Chondrocyte (in vitro differentiated cells): ENCODE measurements at regions not wholly inside any gene's neighbourhood (a gene's known extent, or its start where the extent isn't known, plus 50 kb on each side); places are given as distances from the start of the nearest gene placed in this dataset.

Source experiments
- DNase-seq: peaks from one replicate; pipeline ENCODE4 v3.0.0; 2021; ENCODE audit warnings: mixed read lengths, low spot score
- H3K27ac Mint-ChIP-seq: one replicate; pipeline ENCODE4 v1.8.0; 2021; ENCODE audit warnings: mild to moderate bottlenecking, moderate library complexity, mixed read lengths; ENCODE audit not compliant: unreplicated experiment
- H3K27me3 Mint-ChIP-seq: 2 replicates; pipeline ENCODE4 v1.8.0; 2021; ENCODE audit warnings: low read depth, mixed read lengths
- H3K36me3 Mint-ChIP-seq: 2 replicates; pipeline ENCODE4 v1.8.0; 2021; ENCODE audit warnings: low read depth, mixed read lengths
- H3K4me1 Mint-ChIP-seq: 2 replicates; pipeline ENCODE4 v1.8.0; 2021; ENCODE audit warnings: low read depth, mild to moderate bottlenecking, mixed read lengths
- H3K4me3 Mint-ChIP-seq: one replicate; pipeline ENCODE4 v1.8.0; 2021; ENCODE audit warnings: mild to moderate bottlenecking, moderate library complexity, mixed read lengths; ENCODE audit not compliant: unreplicated experiment
- H3K9me3 Mint-ChIP-seq: 2 replicates; pipeline ENCODE4 v1.8.0; 2021; ENCODE audit warnings: low read depth, mixed read lengths
- CTCF ChIP-seq: fragments of 200-600 bp; sonication (generic); IDR thresholded peaks from 2 replicates; pipeline ENCODE4 v1.5.0; 2021; ENCODE audit warnings: antibody characterized with exemption, mild to moderate bottlenecking, moderate library complexity

- peaks cover 15% of the 10 kb centered on the region for H3K27me3 Mint-ChIP-seq
- H3K4me3 Mint-ChIP-seq: no peak overlapping the region
- peaks cover 11% of the 10 kb centered on the region for H3K4me1 Mint-ChIP-seq
- H3K27ac Mint-ChIP-seq: no peak overlapping the region
- TF ChIP-seq CTCF: no peak
- H3K9me3 Mint-ChIP-seq: peaks cover 13% of the 10 kb centered on the region
- DNase-seq: no peak
- H3K36me3 Mint-ChIP-seq: peaks cover 4% of the 10 kb centered on the region
Observed at GRCh38 chr9:75616841-75617566, 273.5 kb upstream of the PCSK5 start.

GRCh38 chr9:75623462-75623861 lies 267.0 kb upstream of the PCSK5 start:
- DNase-seq: no peak
- no peak overlapping the region for H3K27ac Mint-ChIP-seq
- peaks cover 23% of the 10 kb centered on the region for H3K9me3 Mint-ChIP-seq
- peak; percentile 32 for TF ChIP-seq CTCF
- peaks cover 14% of the 10 kb centered on the region for H3K4me1 Mint-ChIP-seq
- no peak overlapping the region for H3K4me3 Mint-ChIP-seq
- peaks cover 2% of the 10 kb centered on the region for H3K27me3 Mint-ChIP-seq
- peaks cover 9% of the 10 kb centered on the region for H3K36me3 Mint-ChIP-seq

- TF ChIP-seq CTCF: no peak
- H3K4me3 Mint-ChIP-seq: no peak overlapping the region
- H3K4me1 Mint-ChIP-seq: peaks cover 14% of the 10 kb centered on the region
- peaks cover 21% of the 10 kb centered on the region for H3K9me3 Mint-ChIP-seq
- peaks cover 9% of the 10 kb centered on the region for H3K36me3 Mint-ChIP-seq
- H3K27ac Mint-ChIP-seq: no peak overlapping the region
- peaks cover 3% of the 10 kb centered on the region for H3K27me3 Mint-ChIP-seq
- no peak for DNase-seq
Observed at GRCh38 chr9:75624998-75625397, 265.5 kb upstream of the PCSK5 start.

GRCh38 chr9:75626860-75627259 lies 263.6 kb upstream of the PCSK5 start:
- H3K36me3 Mint-ChIP-seq: peaks cover 5% of the 10 kb centered on the region
- H3K4me3 Mint-ChIP-seq: no peak overlapping the region
- peaks cover 10% of the 10 kb centered on the region for H3K9me3 Mint-ChIP-seq
- peaks cover 3% of the 10 kb centered on the region for H3K27me3 Mint-ChIP-seq
- no peak for TF ChIP-seq CTCF
- H3K4me1 Mint-ChIP-seq: peaks cover 14% of the 10 kb centered on the region
- no peak overlapping the region for H3K27ac Mint-ChIP-seq
- DNase-seq: no peak

GRCh38 chr9:75628952-75629351 lies 261.5 kb upstream of the PCSK5 start:
- no peak for TF ChIP-seq CTCF
- Mint-ChIP-seq H3K27ac (no peak overlapping the region), H3K4me3 (no peak overlapping the region), H3K4me1 (peaks cover 1% of the 10 kb centered on the region), H3K9me3 (no peaks in the 10 kb centered on the region), H3K27me3 (peaks cover 3% of the 10 kb centered on the region), H3K36me3 (no peaks in the 10 kb centered on the region)
- no peak for DNase-seq
